NCI-H1105 treated with DMSO at 0.1 percent for 48 hours (cell line): ENCODE measurements at regions not wholly inside any gene's neighbourhood (a gene's known extent, or its start where the extent isn't known, plus 50 kb on each side); places are given as distances from the start of the nearest gene placed in this dataset.

ENCODE experiments used
- DNase-seq: peaks from one replicate; lab custom pipeline; 2025; lab: John Stamatoyannopoulos, UW

DNA sequence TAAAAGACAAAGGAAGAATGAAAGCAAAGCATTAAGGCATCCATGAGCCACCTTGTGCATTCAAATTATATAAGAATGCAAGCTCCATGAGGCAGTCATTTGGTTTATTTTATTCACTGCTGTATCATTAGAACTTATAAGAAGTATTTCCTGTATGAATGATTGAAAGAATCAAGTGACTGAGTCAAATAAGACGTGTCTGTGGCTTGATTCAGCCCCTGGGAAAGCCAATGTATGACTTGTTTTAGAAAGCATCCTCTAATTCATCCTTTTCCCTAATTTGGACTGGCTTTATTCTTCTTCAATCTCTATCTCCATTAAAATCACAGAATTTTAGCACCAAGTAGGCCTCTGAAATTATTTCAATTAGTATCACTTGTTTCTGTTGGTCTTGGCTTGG is 461.1 kb downstream of the LPIN1 start:
- no peak for DNase-seq

- DNase-seq = no peak
Observed at GRCh38 chr2:12210016-12210933, 463.8 kb downstream of the LPIN1 start.

DNA sequence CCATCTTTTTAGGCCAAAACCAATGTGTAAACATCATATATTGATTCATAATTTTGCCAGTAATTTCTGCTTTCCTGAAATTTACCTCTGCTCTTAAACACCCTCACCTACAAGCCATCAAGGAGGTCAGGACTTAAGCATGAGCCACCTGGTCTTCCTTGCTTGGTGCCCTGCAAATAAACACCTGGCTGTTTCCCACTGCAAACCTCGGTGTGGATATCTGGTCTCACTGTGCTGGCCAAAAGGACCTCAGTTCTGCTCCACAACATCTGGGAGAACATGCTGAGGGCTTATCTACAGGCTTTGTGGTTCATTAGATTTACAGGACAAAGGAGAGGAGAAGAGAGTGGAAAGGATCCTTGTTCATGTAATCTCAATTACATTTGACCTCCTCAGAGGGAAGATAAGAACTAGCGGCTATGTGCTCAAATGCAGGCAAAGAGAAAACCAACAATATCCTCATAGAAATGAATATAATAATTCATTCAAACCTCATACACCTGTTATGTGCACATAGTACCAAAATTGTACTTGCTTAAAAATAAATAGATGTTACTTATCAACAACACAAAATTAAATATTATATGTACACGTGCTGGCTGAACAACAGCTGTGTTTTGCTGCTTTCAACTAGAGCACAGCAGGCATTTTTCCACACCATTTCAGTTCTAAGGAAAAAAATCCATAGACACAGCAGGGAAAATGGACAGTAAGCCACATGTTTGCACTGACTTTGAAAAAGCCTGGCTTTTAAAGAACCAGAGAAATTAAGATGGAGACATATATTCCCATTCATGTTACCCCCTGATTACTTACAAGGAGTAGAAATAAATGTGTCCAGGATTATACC is 465.1 kb downstream of the LPIN1 start:
- DNase-seq = no peak

DNA sequence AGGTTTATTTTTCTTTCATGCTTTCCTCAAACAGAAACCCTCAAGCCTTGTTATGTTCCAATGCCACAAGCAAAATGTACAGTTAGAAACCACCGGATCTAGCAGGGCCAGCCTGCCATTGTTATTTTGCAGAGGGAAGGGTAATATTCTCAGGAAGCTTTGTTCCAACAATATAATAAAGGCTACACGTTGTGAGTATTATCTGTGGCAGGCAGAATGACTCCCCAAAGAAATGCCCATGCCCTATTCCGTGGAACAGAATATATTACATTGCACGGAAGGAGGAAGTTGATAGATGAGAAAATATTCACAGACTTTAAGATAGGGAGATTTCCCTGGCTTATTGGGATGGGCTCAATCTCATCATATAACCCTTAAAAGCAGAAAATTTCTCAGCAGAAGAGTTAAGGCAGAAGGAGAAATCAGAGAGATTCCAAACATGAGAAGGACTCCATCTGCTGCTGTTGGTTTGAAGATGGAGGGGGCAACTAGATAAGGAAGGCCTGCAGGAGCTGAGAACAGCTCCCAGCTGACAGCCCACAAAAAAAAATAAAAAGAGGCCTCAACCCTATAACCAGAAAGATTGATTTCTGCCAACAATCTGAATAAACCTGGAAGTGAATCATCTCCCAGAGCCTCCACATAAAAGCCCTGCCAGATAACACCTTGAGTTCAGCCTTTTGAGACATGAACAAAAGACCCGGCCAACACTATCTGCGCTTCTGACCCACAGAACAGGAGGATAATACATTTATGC is 466.6 kb downstream of the LPIN1 start:
- no peak for DNase-seq

DNA sequence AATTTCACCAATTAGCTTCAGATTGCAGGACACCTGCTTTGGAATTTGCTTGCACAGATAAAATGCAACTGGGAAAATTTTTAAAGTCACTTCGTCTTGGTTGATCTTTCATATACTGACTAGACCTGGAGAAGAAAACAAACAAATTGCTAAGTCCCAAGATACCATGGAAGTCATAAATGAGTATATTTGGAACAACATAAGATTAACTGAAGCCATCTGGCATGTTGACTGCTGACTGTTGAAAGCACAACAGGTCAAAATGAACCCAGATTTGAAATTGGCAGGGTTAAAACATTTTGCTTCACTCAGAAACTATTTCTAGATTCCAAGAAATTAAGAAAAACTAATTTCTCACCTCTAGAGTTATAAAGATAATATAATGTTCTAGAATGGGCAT is 470.7 kb downstream of the LPIN1 start:
- no peak for DNase-seq

DNA sequence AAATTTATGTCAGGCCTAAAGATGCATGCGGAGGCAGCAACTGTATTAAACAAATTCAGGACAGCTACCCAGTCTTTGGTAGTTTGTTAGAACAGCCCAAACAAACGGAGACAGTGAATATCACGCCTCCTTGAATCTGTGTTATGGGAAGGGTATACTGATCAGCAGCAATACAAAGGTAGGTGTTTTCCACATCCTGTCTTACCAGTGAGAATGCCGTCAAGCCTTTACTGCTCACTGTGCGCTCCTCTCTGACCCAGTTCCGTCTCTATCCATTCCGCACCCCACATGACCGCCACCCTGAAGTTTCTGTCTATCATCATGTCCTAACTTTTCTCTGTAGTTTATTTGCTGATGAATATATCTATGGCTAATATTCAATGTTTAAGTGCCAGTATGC is 473.3 kb downstream of the LPIN1 start:
- DNase-seq = no peak

DNA sequence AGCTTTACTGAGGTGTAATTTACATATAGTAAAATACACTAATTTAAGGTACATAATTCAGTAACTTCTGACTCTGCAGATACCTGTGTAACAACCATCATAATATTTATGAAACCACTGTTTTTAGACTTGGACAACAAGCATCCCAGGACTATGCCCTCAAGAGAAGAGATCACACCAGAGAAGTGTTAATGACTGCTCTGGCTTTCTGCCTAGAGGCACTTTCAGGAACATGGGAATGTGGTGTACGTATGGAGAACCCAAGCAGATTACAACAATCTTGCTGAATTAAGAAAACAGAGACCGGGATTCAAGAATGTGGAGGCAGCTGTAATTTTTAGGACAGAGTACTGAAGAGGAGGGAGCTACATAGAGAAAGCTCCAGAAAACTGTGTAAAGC is 475.2 kb downstream of the LPIN1 start:
- no peak for DNase-seq

DNA sequence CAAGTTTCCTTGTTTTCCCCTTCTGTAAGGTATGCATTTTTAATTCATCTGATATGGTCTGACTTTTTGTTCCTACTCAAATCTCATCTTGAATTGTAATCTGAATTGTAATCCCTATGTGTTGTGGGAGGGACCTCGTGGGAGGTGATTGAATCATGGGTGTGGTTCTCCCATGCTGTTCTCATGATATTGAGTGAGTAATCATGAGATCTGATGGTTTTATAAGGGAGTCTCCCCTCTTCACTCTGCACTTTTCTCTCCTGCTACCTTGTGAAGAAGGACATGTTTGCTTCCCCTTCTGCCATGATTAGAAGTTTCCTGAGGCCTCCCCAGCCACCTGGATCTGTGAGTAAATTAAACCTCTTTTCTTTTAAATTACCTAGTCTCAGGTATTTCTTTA is 476.1 kb downstream of the LPIN1 start:
- no peak for DNase-seq

GRCh38 chr2:12223732-12224131 is 477.3 kb downstream of the LPIN1 start:
- no peak for DNase-seq

- DNase-seq = no peak
Observed at GRCh38 chr2:12226653-12227052, 480.2 kb downstream of the LPIN1 start.

- no peak for DNase-seq
Observed at GRCh38 chr2:12227941-12228608, 481.6 kb downstream of the LPIN1 start.

GRCh38 chr2:12231288-12231687 is 484.9 kb downstream of the LPIN1 start:
- no peak for DNase-seq

DNA sequence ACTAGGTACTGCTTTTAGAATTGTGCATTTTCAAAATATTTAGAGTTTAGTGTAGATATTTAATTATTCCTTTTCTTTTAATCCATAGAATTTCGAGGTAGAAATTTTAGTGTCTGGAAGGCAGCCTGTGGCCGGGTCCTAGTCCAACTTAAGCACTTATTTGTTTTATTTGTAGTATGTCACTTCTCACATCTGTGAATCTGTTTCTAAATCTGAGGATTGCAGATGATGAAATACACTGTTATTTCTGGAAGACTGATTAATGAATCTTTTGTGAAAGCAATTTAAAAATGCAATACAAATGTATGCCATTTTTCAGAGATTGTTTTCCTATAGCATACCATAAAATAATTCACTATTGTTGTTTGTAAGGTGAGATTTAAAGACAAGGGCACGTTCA is 483.9 kb upstream of the TRIB2 start:
- no peak for DNase-seq

DNA sequence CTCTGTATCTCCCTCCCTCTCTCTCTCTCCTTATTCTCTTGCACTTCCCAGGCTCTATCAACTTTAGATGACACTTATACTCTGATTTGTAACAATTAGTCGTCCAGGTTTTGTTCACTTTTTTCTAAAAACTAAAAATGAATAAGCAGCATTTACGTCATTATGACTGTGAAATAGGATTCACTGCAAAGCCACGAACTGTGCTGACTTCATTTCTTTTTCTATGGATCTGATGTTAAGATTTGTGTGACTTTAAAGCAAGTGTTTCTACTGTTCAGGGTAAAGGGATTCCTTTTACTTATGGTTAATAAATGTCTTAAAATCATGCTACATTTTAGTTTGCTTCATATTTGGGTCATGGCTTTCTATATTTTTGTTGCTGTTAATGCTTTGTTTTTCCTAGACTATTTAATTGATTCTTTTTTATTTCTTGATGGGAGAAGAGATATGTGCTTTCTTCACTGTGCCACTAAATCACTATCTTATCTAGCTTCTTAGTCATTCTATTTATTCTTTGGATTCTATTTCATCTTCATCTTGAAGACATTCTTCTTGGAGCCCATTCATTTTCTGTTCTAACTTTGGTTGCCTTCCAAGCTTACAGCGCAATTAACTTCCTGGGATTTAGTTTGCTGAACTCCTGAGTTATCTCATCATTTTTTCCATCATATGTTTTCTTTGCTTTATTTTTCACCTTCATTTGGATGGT is 480.4 kb upstream of the TRIB2 start:
- DNase-seq = no peak

GRCh38 chr2:12240206-12240605 is 476.5 kb upstream of the TRIB2 start:
- no peak for DNase-seq

GRCh38 chr2:12243381-12243780 is 473.4 kb upstream of the TRIB2 start:
- DNase-seq = no peak

GRCh38 chr2:12244070-12244469 is 472.7 kb upstream of the TRIB2 start:
- DNase-seq = no peak

- no peak for DNase-seq
Observed at GRCh38 chr2:12251121-12251520, 465.6 kb upstream of the TRIB2 start.

GRCh38 chr2:12251749-12252148 is 465.0 kb upstream of the TRIB2 start:
- no peak for DNase-seq

- DNase-seq = no peak
Observed at GRCh38 chr2:12253167-12253778, 463.5 kb upstream of the TRIB2 start.
